ENCODE measurements at regions not wholly inside any gene's neighbourhood (a gene's known extent, or its start where the extent isn't known, plus 50 kb on each side); places are given as distances from the start of the nearest gene placed in this dataset.

DNA sequence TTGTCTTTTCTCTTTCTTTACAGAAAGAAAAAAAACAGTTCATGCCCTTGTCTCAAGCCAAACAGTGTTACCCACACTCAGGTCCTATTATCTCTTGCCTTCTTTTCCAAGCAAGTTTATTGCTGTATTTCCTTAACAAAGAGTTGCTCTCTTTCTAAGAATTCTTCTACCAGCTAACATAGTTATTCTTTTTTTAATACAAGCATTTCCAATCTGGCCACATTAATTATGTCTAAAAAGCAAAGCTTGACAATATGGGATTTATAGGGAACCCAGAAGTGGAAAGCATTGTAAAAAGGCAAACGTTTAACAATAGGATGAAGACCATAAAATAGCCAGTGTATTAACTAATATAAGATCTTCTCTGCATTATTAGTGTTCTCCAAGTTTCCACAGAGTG lies 272.5 kb upstream of the CWC22 start:
- H4K91ac ChIP-seq (ENCODE audit: insufficient read length, low read depth, low read length), result no peak overlapping the region
- peak overlapping the region in 1 of 3 experiments; percentile 71; a peak in 3 of 7 replicates for H3K27ac Mint-ChIP-seq

More for the DNA sequence above, 272.5 kb upstream of the CWC22 start:
- no peak overlapping the region for H3K4ac ChIP-seq (ENCODE audit: low read depth, low read length)
- no peak overlapping the region for H2BK20ac ChIP-seq (ENCODE audit: low read depth, low read length, poor library complexity, severe bottlenecking)
- H3K4me2 ChIP-seq (ENCODE audit: insufficient read depth, insufficient read length, low read length), result no peak overlapping the region
- no peak overlapping the region for H2AFZ ChIP-seq (ENCODE audit: low read length)
- H3K27me3 ChIP-seq (ENCODE audit: insufficient read depth, low read length), result no peaks in the 10 kb centered on the region
- H2AK5ac ChIP-seq (ENCODE audit: insufficient read length, low read length), result no peak overlapping the region
- Mint-ChIP-seq H3K9me3 (no peaks in the 10 kb centered on the region), H3K27me3 (ENCODE audit: low read depth) (no peaks in the 10 kb centered on the region), H3K4me3 (no peak overlapping the region), H3K36me3 (ENCODE audit: insufficient read depth in 1 of 3, low read depth in 3 of 3) (no peaks in the 10 kb centered on the region), H3K4me1 (peaks cover 3 to 8% of the 10 kb centered on the region in 2 experiments)
- WGBS (ENCODE audit: extremely low coverage, insufficient read length, low lambda C conversion rate), result no CpG with 5 or more reads among the region's 1 CpG
- H2BK120ac ChIP-seq (ENCODE audit: low read depth, low read length, poor library complexity, severe bottlenecking), result no peak overlapping the region
- no peak overlapping the region for H3K23ac ChIP-seq (ENCODE audit: insufficient read length, low read depth, low read length)
- no peak overlapping the region for H3K18ac ChIP-seq (ENCODE audit: insufficient read length, low read depth, low read length)
- no peak for DNase-seq
- H2BK15ac ChIP-seq (ENCODE audit: low read depth, low read length), result no peak overlapping the region
- no peak overlapping the region for H3K56ac ChIP-seq (ENCODE audit: insufficient read length, low read depth, low read length)
- H2BK5ac ChIP-seq (ENCODE audit: insufficient read length, low read length), result no peak overlapping the region
- H4K8ac ChIP-seq (replicated peaks; ENCODE audit: insufficient read length, low read depth, low read length), result no peak overlapping the region
- no peak overlapping the region for H3K27ac ChIP-seq (ENCODE audit: insufficient read length, low read depth, low read length)
- no peaks in the 10 kb centered on the region for H3K79me1 ChIP-seq (ENCODE audit: insufficient read depth, low read depth, low read length, poor library complexity, severe bottlenecking)
- no peaks in the 10 kb centered on the region for H3K4me1 ChIP-seq (ENCODE audit: insufficient read depth, low read length)
- no peak overlapping the region for H3T11ph ChIP-seq (ENCODE audit: low read length)
- no peak overlapping the region for H4K5ac ChIP-seq (ENCODE audit: insufficient read length, low read depth, low read length)
- H3K79me2 ChIP-seq (ENCODE audit: insufficient read depth, low read length), result no peaks in the 10 kb centered on the region
- H3K23me2 ChIP-seq (ENCODE audit: insufficient read length, low read depth, low read length, poor library complexity, severe bottlenecking), result no peaks in the 10 kb centered on the region
- no peak overlapping the region for H2BK12ac ChIP-seq (ENCODE audit: insufficient read length, low read depth, low read length)
- no peaks in the 10 kb centered on the region for H3K9me3 ChIP-seq (ENCODE audit: control insufficient read depth, low read depth, low read length)
- TF ChIP-seq, protein P1, sequence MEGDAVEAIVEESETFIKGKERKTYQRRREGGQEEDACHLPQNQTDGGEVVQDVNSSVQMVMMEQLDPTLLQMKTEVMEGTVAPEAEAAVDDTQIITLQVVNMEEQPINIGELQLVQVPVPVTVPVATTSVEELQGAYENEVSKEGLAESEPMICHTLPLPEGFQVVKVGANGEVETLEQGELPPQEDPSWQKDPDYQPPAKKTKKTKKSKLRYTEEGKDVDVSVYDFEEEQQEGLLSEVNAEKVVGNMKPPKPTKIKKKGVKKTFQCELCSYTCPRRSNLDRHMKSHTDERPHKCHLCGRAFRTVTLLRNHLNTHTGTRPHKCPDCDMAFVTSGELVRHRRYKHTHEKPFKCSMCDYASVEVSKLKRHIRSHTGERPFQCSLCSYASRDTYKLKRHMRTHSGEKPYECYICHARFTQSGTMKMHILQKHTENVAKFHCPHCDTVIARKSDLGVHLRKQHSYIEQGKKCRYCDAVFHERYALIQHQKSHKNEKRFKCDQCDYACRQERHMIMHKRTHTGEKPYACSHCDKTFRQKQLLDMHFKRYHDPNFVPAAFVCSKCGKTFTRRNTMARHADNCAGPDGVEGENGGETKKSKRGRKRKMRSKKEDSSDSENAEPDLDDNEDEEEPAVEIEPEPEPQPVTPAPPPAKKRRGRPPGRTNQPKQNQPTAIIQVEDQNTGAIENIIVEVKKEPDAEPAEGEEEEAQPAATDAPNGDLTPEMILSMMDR (conservative IDR thresholded peaks at IDR 0.05), result no peak
- H3K14ac ChIP-seq (ENCODE audit: insufficient read depth, low read length), result no peak overlapping the region
- H4K20me1 ChIP-seq (ENCODE audit: control insufficient read depth, insufficient read depth, insufficient read length), result no peaks in the 10 kb centered on the region
- H3K9ac ChIP-seq (ENCODE audit: extremely low read depth, insufficient read length, low read length), result no peak overlapping the region

Measured in H9 (cell line).